NCI-H146 treated with DMSO at 0.1 percent for 48 hours (cell line): ENCODE measurements at regions not wholly inside any gene's neighbourhood (a gene's known extent, or its start where the extent isn't known, plus 50 kb on each side); places are given as distances from the start of the nearest gene placed in this dataset.
A peak's percentile ranks its signal among the peaks of the same experiment; 100 is the strongest.

ENCODE experiments used
- DNase-seq: peaks from one replicate; lab custom pipeline; 2025; ENCODE audit not compliant: unreplicated experiment; lab: John Stamatoyannopoulos, UW

DNA sequence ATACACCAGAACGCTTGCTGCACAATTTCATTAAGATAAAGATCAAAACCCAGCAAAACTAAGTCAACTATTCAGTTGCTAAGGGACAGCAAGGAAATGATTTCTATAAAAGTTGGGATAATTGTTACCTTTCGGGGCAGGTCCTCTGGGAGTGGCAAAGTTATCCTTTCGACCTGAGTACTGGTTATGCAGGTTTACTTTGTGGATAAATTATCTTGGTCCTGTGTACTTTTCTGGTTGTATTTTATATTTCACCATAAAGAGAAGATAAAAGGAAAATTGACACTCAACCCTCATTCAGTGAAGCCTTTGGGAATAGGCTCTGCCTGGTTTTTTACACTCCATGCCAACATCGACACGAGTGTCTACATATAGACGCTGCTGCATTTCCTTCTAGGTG is 146.5 kb downstream of the SYK start:
- no peak for DNase-seq

DNA sequence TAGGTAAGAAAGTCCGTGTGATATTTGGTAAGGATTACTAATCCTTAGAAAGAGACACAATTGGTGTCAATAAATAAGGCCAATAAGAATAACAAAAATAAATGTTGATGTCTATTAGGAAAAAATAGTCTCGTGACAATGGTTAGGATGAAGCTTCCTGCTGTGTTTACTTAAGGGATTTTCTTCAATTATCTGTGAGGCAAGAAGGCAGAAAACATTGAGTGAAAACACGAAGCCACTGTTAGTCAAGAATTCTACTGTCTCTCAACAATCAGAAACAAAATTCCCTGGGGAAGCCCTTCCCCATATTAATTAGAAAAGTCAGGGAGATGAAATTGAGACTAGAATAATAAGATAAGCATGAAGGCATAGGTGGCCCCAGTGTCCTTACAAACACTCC is 149.0 kb downstream of the SYK start:
- DNase-seq: no peak

DNA sequence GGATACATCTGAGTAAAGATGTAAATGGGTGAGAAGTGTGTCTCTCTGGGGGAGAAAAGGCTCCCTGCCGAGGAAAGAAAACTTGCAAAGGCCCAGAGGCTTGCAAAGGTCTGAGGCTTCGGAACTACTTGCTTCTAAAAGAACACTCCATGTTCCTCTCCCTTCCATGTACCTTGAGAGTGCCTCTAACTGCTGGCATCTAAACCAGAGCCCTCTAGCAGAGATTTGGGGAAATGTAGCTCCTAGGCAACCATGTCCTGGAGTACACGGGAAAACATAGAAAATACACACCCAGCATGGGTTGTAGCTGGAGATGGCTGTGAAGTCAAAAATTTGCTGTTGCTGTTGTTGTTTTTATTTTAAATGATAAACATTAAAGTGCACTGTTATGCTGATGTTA is 151.6 kb downstream of the SYK start:
- DNase-seq: no peak

- DNase-seq: no peak
Observed at GRCh38 chr9:90953805-90954204, 152.2 kb downstream of the SYK start.

GRCh38 chr9:90956026-90956810 is 154.6 kb downstream of the SYK start:
- no peak for DNase-seq

GRCh38 chr9:90958328-90958727 is 156.7 kb downstream of the SYK start:
- no peak for DNase-seq

DNA sequence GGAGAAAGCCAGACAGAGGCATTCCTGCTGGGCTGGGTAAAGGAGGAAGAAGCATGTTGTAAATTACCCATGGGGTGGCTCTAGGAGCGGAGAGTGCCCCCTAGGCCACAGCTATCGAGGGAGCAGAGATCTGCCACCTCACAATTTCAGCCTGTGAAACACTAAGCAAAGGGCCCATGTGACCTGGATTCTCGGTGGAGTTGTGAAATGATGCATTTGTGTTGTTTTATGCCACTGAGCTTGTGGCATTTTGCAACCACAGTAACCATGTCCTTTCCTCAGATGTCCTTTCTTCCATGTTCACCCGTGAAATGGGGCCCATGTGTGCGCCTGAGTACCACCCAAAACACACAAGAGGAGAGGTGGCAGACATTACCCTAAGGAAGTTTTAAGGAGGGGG is 159.3 kb downstream of the SYK start:
- DNase-seq: no peak

DNA sequence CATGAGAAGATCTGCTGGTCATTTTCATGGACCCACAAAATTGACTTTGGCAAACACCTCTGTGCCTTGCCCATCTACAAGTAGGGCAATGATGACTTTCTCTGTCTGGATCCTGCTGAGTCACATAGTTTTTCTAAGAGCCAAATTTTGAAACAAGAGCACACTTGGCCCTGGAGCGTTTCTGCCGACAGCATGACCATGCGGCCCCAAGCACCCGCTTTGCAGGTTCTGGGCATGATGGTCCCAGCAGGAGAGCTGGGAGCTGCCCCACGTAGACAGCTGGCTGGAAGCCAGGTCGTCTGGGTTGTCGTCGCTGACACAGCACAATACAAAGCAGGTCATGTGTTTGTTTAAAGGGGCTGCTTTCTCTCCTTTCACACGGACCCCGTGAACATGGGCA is 159.8 kb downstream of the SYK start:
- no peak for DNase-seq

GRCh38 chr9:90964101-90965020 is 162.7 kb downstream of the SYK start:
- DNase-seq: no peak

DNA sequence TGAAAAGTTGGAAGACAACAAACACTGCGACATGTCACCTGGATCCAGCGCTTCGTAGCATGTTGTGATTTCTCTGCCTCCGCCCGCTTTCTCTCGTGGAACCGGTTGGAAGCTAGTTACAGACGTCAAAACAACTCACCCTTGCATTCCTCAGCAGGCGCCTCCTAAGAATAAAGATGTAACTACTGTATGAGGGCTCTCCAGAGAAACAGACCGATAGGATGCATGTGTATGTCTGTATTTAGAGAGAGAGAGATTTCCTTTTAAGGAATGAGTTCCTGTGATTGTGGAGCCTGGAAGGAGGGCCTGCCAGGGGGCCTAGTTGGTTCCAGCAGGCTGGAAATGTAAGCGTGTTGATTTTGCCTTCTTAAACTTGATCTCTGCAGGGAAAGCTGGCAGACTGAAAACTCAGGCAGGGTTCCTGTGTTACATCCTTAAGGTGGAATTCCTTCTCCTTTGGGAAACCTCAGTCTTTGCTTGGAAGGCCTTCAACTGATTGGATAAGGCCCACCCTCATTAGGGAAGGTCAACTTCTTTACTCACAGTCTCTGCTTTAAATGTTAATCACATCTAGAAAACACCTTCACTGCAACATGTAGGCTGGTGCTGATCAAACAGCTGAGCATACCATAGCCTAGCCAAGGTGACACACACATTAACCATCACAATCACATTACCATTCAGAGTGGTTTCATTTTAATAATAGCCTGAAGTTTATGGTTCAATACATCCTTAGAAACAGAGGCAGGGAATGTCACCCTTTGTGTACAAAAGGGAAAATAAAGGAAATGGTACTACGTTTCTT is 163.8 kb downstream of the SYK start:
- DNase-seq: no peak

DNA sequence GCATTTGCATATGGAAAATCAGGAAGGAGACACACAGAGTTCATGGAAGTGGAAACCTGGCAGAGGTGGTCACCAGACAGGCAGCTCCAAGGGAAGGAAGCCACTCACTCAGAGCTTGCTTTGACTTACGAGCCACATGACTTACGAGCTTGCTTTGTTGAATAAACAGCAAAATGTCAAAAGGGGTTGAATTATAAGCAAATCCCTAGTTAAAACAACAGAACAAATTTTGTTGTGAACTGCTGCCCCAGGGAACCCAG is 164.3 kb downstream of the SYK start:
- no peak for DNase-seq

DNA sequence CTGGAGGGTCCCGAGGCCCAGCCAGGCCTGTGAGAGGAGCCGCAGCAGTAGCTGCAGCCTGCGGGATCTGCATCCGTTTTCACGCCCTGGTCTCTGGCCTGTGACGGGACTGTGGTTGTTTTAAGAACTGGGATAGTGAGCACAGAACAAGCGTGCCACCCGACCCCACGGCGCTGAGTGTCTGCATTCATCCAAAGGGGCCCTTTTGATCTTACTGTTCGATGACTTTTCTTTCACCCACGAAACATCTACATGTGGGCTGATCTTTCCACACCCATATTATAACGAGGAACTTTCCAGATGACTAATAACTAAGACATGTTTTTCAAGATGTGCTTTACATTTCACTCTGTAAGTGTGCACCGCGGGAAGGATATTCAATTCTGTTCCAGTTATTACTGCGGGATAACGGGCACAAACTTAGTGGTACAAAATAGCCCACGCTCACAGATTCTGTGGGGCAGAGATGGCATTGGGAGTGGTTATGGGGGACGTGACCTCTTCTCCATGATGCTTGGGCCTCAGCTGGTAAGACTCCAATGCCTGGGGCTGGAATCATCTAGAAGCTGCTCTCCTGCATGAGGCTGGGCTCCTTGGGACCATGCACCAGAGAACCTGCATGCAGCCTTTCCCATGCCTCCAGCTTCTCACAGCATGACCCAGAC is 165.0 kb downstream of the SYK start:
- no peak for DNase-seq

- no peak for DNase-seq
Observed at GRCh38 chr9:90967145-90967538, 165.5 kb downstream of the SYK start.

- DNase-seq: peak; percentile 40
Observed at GRCh38 chr9:90969021-90969675, 167.5 kb downstream of the SYK start.

- no peak for DNase-seq
Observed at GRCh38 chr9:90970608-90971007, 169.0 kb downstream of the SYK start.

DNA sequence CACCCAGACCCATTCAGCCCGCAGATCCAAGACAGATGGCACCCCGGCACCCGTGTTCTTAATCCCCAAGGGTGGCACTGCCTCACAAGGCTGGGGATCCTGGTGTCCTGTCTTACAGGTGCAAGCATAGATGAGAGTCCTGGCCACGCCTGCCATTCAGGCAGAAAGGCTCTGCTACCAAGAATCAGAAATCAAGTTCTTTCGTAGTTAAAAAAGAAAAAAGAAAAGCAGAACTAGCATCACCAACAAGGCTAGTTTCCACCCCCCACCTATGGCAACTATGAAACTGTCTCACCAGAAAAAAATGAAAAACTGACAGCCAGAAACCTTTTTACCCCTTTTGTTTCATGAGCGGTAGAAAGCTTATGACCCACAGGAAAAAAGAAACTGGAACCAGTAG is 170.4 kb downstream of the SYK start:
- DNase-seq: no peak

GRCh38 chr9:90974016-90974415 is 172.4 kb downstream of the SYK start:
- no peak for DNase-seq

- no peak for DNase-seq
Observed at GRCh38 chr9:90974643-90975245, 173.1 kb downstream of the SYK start.

DNA sequence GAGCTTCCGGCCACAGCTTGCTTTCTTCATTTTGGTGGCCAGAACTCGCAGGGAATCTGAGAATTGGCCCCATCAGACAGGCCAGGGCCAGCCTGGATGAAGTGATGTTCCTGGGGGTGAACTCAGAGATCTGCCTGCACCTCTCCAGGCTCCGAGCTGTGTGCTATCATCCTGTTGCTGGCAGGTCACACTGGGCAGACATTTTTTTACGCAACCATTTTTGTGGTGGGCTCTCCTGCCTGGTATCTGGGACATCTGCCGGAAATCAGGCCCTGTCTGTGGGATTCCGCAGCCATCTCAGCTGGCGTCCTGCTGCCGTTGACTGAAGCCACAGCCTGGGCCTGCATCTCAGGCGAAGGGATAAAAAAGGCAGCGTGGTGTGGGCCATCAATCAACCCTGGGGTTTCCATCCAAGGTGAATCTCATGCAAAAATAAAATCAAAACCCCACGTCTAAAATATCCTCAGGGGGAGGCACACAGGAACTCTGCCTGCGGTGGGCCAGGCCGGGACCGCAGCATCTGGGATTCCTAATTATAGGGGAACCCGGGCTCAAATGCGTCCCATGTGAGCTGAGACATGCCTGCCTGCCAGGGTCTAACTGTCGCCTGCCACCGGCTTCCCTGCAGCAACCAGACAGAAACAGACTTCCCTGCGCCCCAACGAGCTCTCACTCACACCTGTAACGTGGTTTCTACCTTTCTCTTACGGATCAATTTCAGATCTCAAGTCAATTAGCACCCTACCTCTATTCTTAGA is 174.3 kb downstream of the SYK start:
- no peak for DNase-seq

- no peak for DNase-seq
Observed at GRCh38 chr9:90979138-90979551, 177.5 kb downstream of the SYK start.
